GM18499 (cell line): ENCODE measurements at regions not wholly inside any gene's neighbourhood (a gene's known extent, or its start where the extent isn't known, plus 50 kb on each side); places are given as distances from the start of the nearest gene placed in this dataset.
"Not testable (repeated sequence)": the region's sequence is repeated elsewhere in the genome, so short reads cannot be mapped to it uniquely, and the experiment has no call there.

Experiments
- ATAC-seq: cut with Tn5 transposase; IDR thresholded peaks from one replicate; pipeline ENCODE4 v1.9.1; 2021; ENCODE audit warnings: moderate number of reproducible peaks; ENCODE audit not compliant: insufficient read depth, unreplicated experiment

DNA sequence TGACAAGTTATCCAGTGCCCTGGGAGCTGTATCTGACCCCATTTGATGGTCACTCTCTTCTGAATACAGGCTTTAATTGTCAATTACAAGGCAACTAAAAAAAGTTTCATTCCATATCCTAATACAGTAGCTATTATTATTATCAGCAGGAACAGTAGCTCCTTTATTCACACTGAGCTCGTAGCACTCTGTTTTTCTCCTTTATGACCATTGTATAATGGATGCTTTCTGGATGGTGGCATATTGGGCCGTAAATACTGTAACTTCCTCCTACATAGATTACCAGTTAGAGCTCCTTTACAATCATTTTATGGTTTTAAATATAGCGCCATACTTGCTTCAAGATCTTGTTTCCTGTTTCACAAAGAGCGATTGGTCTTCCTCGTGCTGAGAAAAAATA is 1040.3 kb downstream of the TSN start:
- no peak for ATAC-seq

DNA sequence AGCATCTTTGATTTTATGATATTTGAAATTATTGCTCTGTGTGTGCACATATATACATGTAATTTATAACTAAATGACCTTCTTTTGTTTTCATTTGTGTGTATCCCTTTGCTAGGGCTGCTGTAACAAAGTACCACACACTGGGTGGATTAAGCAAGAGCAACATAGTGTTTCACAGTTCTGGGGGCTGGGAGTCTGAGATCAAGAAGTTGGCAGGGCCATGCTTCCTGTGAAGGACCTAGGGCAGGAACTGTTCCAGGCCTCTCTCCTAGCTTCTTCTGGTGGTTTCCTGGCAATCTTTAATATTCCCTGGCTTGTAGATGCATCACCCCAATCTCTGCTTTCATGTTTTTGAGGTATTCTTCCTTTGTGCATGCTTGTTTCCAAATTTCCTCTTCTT is 1043.9 kb downstream of the TSN start:
- no peak for ATAC-seq

DNA sequence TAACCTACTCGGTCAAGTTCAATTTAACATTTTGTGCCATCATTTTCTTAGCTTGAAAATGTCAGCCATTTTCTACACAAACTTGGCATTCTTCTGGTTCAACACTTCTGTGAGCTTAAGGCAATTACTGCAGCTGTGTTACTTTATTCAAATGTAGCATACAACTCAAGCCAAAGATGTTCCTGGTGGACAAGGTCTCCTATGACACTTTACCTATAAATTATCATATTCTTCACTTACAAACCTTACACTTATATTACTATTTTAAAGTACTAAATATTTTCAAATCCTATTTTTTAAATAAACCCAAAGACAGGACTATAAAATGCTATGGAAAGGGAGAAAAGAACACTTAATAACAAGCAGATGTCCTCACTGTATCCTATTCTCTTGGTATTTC is 1045.3 kb downstream of the TSN start:
- ATAC-seq, result no peak

DNA sequence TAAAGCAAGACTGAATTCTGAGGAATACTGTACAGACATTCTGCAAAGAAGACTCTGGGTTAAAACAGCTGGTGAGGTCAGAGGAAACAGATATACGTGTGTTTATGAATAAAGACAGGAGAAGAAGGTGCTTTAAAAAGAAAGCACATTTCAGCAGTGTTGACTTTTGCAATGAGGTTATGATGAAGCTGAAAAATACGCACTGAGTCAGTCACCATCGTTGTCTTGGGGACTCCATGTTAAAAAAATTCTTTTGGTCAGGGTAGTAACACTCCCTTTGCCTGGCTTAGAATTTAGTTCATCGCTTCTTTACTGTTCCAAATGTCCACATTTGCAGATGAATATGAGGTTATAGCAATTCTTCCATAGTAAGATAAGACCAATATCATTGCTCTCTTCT is 1049.0 kb downstream of the TSN start:
- ATAC-seq, result no peak

DNA sequence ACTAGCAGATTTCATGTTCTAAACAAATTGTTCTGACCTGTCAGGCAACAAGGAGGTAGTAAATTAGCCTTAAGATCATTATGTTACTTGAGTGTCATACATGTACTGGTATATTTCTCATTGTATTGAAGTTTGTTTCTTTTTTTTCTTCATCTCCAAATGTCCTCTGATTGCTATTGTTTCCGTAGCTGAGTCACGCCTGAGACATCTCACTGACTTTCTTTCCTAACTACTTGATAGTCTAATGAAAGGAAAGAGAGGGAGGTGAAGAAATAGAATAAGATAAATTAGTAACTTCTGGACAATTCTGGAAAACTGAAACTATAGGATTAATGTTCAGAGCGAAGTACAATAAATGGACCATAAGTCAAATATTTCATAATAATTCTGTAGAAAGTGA is 1049.9 kb downstream of the TSN start:
- ATAC-seq, result no peak

DNA sequence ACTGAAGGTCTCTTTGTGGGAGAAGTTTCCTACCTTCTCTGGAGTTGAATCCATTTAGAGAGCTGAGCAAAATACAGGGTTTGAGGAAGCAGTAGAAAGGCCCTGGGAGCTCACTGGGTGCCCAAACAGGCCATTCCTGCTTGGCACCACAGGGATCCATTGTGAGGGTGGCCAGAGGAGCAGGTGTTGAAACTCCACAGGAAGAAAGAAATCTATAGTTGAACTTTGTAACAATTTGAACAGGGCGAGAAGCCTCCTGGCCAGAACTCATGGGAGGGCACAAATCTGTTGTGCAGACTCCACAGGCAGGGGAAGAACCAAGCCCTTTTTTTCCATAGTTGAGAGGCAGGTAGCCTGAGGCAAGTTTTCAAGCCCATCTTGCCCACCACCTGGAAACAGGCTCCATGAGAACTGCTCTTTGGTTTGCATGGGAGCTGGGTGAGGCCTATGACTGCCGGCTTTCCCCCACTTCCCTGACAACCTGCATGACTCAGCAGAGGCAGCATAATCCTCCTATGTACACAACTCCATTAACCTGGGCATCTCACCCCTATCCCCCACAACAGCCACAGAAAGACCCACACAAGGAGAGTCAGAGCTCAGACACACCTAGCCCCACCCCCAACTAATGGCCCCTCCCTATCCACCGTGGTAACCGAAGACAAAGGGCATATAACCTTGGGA is 1053.0 kb downstream of the TSN start:
- no peak for ATAC-seq

DNA sequence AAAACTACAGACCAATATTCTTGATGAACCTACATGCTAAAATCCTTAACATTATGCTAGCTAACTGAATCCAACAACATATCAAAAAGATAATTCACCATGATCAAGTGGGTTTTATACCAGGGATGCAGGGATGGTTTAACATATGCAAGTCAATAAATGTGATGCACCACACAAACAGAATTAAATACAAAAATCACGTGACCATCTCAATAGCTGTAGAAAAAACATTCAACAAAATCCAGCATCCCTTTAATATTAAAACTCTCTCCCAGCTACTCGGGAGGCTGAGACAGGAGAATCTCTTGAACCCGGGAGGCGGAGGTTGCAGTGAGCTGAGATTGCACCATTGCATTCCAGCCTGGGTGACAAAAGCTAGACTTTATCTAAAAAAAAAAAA is 1056.8 kb downstream of the TSN start:
- ATAC-seq, result not testable (repeated sequence)

DNA sequence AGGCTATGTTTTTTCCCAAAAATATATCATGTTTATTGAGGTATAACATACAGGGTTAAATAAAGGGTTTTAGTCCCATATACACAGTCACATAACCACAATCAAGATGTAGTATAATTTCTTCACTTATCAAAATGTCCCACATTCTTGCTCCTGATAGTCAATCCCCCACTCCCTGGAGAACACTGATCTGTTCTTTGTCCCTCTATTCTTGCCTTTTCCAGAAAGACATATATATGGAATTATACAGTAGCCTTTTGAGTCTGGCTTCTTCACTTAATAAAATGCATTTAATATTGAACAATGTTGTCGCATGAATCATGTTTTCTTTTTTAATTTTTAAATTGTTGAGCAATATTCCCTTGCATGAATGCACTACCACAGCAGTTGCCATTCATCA is 1059.7 kb downstream of the TSN start:
- no peak for ATAC-seq

DNA sequence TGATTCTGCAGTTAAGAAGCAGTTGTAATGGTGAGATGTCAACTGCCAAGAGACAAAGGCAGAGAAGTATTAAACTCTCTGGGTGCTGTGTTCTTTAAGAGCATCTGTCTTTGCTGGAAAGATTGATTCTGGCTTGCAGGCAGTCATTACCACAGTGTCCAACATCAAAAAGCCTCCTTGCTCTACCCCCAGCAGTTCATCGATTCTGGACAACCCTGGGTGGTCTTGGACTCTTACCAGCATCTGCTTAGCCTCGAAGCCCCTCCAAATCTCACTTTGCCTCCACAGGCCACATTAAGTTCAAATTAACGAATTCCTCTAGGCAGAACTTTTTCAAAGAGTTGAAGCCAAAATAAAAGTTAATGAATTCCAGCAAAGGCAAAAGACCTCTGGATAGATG is 1061.4 kb downstream of the TSN start:
- ATAC-seq, result no peak

DNA sequence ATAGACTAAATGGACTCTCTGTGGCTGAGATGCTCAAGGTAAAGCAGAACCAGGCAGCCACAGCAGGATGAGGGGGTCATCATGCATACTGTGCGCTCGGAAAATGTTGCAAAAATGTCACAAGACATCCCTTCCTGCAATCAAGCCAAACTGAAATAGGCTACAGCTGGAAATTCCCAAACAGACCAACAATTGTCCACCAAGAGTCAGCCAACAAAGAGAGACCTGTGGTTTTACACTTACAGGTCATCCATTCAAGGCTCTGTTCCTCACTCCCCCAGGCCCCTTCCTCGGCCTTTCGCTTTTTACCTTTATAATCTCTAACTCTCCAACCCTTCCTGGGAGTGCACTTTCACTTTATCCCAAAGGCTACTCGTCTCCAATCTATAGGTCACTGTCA is 1066.9 kb downstream of the TSN start:
- no peak for ATAC-seq

DNA sequence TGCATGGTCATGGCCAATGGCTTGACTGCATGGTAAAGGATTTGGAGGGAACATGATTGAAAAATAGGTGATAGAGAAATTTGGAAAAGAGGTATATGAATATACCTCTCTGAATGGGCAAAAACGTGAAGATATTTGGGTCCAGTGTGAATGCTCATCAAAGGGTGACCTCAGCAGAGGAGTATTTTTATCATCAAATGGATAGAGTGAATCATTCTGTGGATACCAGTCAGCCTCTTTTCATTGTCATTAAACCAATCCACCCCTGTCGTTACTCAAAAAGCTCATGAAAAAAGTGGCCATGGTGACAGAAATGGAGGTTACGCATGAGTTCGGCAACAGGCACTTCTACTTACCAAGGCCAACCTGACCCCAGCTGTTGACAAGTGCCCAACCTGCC is 1074.7 kb downstream of the TSN start:
- ATAC-seq, result no peak

DNA sequence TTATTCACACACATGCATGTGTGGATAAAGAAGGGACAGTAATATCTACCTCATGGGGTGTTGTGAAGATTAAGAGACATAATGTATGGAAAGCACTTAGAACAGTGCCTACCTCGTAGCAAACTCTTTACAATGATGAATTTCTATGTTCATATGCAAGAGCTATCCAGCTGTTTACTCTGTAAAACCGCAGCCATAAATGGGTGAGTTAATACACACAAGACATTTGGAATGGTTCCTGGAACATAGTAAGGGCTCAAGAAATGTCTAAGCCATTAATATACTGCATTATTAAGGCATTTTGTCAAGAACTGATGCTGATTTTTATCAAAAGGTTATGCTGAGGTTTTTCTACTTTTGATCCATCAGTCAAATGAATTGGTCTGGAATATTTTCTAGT is 1076.2 kb downstream of the TSN start:
- no peak for ATAC-seq

DNA sequence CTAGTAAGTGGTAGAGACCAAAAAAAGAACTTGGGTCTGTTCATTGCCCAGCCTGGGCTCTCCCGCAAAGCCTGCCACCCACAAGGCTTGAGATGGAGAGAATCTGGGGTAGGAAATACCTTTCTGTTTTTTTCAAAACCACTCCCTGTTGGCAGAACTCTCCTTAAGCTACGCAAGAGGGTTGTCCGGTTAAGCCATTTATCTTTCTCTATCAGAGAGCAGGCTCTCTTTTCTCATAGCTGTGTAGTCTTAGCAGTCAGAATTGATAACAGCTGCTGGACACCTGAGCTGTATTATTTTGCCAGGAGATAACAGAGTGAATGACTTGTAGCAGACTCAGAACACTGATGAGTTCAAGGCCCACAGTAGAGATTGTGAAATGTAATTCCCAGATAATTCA is 1088.1 kb downstream of the TSN start:
- ATAC-seq, result no peak

DNA sequence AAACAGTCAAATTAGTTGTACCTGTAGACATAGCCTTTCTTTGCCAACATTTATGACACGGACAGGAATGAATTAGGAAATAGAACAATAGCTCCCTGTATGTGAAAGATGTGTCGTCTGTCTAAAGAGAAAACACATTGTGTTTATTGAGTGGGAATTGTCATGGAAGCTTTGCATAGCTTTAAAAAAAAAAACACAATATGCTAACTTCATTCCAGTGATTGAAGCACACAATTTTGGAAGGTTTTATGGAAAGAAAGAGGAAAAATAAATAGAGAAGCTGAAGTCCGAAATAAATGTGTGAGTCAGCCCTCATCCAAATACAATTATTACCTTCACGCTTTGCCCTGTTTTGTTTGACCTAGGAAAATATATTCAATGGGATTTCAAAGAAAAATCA is 1095.7 kb downstream of the TSN start:
- ATAC-seq, result no peak

DNA sequence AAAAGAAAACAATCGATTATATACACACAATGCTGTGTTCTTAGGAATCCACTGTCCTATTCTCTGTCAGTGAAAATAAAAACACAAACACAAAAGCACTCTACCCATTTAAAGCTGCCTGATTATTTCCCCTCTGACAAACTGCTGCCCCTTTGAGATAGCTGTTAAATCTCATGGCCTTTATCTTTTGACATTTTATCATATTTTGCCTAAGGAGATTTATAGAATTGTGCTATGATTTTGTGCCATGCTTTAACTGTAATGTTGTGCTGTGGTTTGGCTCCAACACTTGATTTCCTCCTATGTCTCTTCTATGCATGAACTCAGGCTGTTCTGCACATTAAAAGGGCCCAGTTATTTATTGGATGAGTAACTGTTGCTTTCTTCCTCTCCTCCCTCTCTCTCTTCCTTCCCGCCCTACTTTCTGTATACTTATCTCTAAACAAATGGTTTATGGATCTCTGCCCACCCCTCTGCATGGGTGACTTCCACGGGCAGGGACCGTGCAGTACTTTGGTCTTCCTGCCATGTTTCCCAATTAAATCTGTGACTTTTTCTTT is 1096.6 kb downstream of the TSN start:
- no peak for ATAC-seq

DNA sequence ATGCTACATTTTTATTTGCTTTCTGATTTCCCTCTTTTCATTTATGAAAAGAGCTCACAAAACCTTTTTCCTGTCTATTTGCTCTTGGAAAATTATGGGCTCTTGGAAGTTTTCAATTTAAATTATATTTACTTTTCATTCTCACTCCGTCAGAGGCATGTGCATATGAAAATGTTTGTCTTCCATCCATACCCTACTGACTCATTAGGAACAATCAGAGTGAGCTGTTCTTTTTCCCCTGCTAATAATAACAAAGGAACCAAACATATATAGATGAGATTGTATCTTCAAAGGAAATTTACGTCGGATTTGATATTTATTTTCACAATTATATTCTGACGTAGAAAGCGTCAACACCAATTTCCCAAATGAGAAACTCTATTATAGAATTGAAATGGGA is 1101.2 kb downstream of the TSN start:
- ATAC-seq, result no peak

DNA sequence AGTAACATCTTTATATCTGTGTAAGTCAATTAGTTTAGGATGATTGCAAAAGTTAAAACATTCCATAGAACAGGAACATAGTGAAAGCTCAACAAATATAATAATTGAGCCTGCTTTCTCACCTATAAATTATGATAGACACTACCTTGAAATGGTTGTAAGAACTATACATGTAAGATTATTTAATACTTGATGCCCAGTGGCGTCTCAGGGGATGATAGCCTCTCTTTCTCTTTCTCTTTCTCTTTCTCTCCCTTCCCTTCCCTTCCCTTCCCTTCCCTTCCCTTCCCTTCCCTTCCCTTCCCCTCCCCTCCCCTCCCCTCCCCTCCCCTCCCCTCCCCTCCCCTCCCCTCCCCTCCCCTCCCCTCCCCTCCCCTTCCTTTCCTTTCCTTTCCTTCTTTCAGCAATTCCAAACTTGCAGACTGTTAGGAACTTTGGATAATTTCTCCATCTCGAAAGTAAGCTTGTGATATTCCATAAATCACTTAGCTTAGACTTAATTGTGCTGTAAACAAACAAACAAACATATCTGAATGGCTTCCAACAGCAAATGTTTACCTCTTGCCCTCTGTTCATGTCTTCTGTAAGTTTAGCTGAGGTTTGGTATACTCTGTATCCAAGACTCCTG is 1102.7 kb downstream of the TSN start:
- no peak for ATAC-seq

DNA sequence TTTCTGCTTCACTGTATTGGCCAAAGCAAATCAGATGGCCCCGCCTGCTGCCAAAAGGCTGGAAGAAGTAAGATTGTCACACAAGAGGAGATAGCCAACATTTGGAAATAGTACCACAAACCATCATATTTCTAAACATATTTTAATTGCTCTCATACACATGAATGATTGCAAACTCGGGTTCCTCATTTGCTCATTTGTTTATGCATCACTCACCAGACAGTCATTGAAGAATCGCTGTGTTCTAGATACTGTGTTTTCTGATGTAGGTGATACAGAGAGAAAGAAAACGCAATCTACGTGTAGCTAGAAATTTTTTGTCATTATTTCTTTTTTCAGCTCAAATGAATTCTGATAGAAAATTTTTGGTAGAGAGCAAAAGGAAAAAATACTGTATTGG is 1103.4 kb downstream of the TSN start:
- no peak for ATAC-seq

DNA sequence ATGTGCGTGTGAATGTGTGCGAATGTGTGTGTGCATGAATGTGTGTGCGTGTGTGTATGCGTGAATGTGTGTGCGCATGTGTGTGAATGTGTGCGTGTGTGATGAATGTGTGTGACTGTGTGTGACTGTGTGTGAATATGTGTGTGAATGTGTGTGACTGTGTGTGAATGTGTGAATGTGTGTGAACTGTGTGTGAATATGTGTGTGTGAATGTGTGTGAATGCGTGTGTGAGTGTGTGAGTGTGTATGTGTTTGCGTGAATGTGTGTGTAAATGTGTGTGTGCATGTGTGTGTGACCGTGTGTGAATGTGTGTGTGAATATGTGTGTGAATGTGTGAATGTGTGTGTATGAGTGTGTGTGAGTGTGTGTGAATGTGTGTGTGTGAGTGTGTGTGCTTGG is 1103.8 kb downstream of the TSN start:
- no peak for ATAC-seq

DNA sequence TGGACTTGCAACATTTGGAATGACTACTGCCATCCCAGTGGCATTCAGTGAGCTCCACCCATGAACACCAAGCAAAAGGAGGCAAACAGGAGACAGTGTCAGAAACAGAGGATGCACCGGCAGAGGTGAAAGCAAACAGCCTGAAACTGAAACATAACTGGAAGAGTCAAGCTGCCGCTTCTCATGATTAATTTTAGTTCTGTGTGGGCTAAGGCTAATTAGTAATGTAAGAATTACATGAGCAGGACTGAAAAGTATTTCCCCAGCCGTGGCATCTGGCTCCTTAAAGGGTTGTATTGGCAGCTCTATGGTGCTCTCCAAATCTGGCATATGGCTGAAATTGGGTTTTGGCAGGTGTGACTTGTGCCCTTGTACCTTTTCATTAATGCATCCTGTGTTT is 1108.1 kb downstream of the TSN start:
- ATAC-seq, result no peak

DNA sequence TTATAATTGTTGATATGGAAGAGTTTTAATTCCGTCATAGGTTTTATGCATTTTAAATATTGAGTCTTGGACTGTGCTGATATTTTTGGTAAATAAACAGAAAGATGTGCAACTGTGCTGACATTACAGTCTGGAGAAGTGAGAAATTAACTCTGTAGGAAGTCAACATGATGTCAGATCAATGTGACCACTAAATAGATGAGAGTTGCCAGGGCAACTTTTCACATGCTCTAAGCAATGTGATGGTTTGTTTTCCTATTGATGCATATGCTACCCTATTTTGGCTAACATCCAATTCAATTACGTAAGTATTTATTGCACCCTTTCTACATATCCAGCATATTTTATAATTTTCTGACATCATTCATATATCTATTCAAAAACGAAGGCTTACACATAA is 1109.3 kb downstream of the TSN start:
- no peak for ATAC-seq

DNA sequence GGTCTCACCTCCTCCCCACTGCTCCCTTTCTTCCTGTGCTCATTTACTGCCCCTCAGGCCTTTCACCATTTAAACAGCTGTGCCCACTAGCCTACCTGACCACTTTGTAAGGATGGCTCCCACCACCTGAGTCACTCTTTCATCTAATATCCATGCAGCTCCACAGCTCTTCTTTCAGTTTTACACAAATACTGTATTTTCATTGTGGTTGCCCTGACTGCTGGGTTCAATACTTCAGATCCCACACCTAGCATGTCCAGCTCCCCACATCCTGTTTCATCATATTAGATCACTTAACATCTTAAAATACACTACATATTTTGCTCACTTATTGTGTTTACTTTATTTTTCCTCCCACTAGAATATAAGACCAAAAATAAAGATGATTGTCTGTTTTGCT is 1110.6 kb downstream of the TSN start:
- ATAC-seq, result no peak
